OCI-LY3 (cell line): ENCODE measurements at regions not wholly inside any gene's neighbourhood (a gene's known extent, or its start where the extent isn't known, plus 50 kb on each side); places are given as distances from the start of the nearest gene placed in this dataset.

Experiments
- H2AFZ ChIP-seq: fragments of 200-600, 300-600 bp; shearing (Covaris generic); 2 replicates; pipeline ENCODE4 v1.6.0; 2014; ENCODE audit warnings: antibody characterized with exemption, low read depth, low read length
- H3K27ac ChIP-seq: fragments of 200-600, 300-600 bp; sonication (generic); 2 replicates; pipeline ENCODE4 v1.5.1; 2014; ENCODE audit warnings: mild to moderate bottlenecking, low read length, moderate library complexity, mixed read lengths
- H3K27me3 ChIP-seq: fragments of 200-600, 300-600 bp; sonication (generic); 2 replicates; pipeline ENCODE4 v1.6.1; 2014; ENCODE audit warnings: low read depth, low read length, mixed read lengths
- H3K36me3 ChIP-seq: fragments of 200-600, 300-600 bp; sonication (generic); replicated peaks from 2 replicates; pipeline ENCODE3; 2014; ENCODE audit warnings: low read depth, low read length, mixed read lengths
- H3K4me1 ChIP-seq: fragments of 300-600, 200-600 bp; sonication (generic); 2 replicates; pipeline ENCODE4 v1.6.1; 2014; ENCODE audit warnings: low read length, mixed read lengths
- H3K4me2 ChIP-seq: fragments of 200-600, 300-600 bp; sonication (generic); 2 replicates; pipeline ENCODE4 v1.6.1; 2014; ENCODE audit warnings: low read length, mixed read lengths
- H3K4me3 ChIP-seq: fragments of 300-600, 200-600 bp; sonication (generic); 2 replicates; pipeline ENCODE4 v1.5.1; 2014; ENCODE audit warnings: antibody characterized with exemption, mild to moderate bottlenecking, low read length, moderate library complexity
- H3K79me2 ChIP-seq: fragments of 300-600, 200-600 bp; shearing (Covaris generic); 2 replicates; pipeline ENCODE4 v1.6.1; 2014; ENCODE audit warnings: mild to moderate bottlenecking, low read length, mixed read lengths
- H3K9ac ChIP-seq: fragments of 300-600, 200-600 bp; shearing (Covaris generic); 2 replicates; pipeline ENCODE4 v1.6.0; 2014; ENCODE audit warnings: mild to moderate bottlenecking, low read length, moderate library complexity
- H3K9me3 ChIP-seq: fragments of 200-600, 300-600 bp; shearing (Covaris generic); 2 replicates; pipeline ENCODE4 v1.6.1; 2014; ENCODE audit warnings: low read length, mixed read lengths; ENCODE audit not compliant: insufficient read depth
- H4K20me1 ChIP-seq: fragments of 200-600, 300-600 bp; sonication (generic); 2 replicates; pipeline ENCODE4 v1.6.1; 2016; ENCODE audit warnings: low read length, mixed read lengths; ENCODE audit not compliant: insufficient read depth
- EZH2phosphoT487 ChIP-seq: fragments of 200-600 bp; shearing (Covaris generic); IDR thresholded peaks from 2 replicates; pipeline ENCODE4 v1.6.1; 2018; ENCODE audit warnings: antibody characterized with exemption, mixed run types, low read depth
- TF ChIP-seq, protein P1 (sequence below): fragments of 200-600, 300-600 bp; sonication (generic); IDR thresholded peaks from 2 replicates; pipeline ENCODE4 v1.5.1; 2014; ENCODE audit warnings: antibody characterized with exemption, low read length, low read depth

DNA sequence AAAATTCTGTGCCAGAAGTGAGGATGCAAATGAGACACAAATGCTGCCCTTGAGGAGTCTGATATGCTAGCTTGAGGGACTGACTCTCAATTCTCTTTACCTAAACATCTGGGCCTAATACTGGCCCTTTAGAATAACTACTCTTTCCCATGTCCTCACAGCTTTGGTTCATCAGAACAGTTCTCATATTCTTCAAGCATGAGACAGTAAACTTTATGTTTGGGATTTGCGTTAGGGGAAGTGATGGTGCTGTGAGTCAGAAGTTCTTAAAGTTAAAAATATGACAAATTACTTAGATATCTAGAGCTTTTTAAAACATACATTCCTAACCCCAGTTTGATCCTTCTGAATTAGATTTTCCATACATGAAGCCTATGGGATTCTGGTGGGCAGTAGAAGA lies 665.0 kb upstream of the RGMB start:
- no peaks in the 10 kb centered on the region for H3K79me2 ChIP-seq
- H3K27me3 ChIP-seq, result no peaks in the 10 kb centered on the region
- no peak overlapping the region for H3K4me2 ChIP-seq
- H3K4me3 ChIP-seq, result no peak overlapping the region
- no peak overlapping the region for H2AFZ ChIP-seq
- no peak for TF ChIP-seq EZH2phosphoT487
- TF ChIP-seq, protein P1, sequence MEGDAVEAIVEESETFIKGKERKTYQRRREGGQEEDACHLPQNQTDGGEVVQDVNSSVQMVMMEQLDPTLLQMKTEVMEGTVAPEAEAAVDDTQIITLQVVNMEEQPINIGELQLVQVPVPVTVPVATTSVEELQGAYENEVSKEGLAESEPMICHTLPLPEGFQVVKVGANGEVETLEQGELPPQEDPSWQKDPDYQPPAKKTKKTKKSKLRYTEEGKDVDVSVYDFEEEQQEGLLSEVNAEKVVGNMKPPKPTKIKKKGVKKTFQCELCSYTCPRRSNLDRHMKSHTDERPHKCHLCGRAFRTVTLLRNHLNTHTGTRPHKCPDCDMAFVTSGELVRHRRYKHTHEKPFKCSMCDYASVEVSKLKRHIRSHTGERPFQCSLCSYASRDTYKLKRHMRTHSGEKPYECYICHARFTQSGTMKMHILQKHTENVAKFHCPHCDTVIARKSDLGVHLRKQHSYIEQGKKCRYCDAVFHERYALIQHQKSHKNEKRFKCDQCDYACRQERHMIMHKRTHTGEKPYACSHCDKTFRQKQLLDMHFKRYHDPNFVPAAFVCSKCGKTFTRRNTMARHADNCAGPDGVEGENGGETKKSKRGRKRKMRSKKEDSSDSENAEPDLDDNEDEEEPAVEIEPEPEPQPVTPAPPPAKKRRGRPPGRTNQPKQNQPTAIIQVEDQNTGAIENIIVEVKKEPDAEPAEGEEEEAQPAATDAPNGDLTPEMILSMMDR, result no peak
- no peak overlapping the region for H3K9ac ChIP-seq
- no peaks in the 10 kb centered on the region for H3K4me1 ChIP-seq
- no peaks in the 10 kb centered on the region for H3K9me3 ChIP-seq
- H3K36me3 ChIP-seq, result no peaks in the 10 kb centered on the region
- H3K27ac ChIP-seq, result no peak overlapping the region
- no peaks in the 10 kb centered on the region for H4K20me1 ChIP-seq

GRCh38 chr5:98109561-98110006 lies 663.9 kb upstream of the RGMB start:
- no peak overlapping the region for H3K4me3 ChIP-seq
- no peak overlapping the region for H3K9ac ChIP-seq
- no peak overlapping the region for H3K27ac ChIP-seq
- no peak overlapping the region for H3K4me2 ChIP-seq
- TF ChIP-seq EZH2phosphoT487, result no peak
- TF ChIP-seq, protein P1, result no peak
- no peaks in the 10 kb centered on the region for H3K36me3 ChIP-seq
- no peaks in the 10 kb centered on the region for H4K20me1 ChIP-seq
- H3K27me3 ChIP-seq, result no peaks in the 10 kb centered on the region
- H2AFZ ChIP-seq, result no peak overlapping the region
- H3K79me2 ChIP-seq, result no peaks in the 10 kb centered on the region
- no peaks in the 10 kb centered on the region for H3K4me1 ChIP-seq
- no peaks in the 10 kb centered on the region for H3K9me3 ChIP-seq

DNA sequence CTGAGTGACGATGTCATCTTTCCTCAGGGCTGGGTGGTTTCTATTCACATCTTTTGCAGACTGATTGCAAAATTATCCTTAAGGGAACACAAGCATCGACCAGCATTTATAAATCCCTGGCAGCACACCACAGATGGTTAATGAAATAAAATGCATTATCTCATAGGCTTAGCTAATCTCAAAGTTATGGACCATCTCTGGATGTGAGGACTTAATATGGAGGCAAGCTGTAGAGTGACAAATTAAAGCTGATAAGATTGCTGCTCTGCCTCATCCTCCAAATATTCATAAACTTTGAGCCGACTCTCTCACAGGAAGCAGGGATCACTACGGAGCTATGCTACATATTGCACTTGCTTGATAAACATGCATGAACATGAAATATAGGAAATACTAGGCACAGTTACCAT lies 663.2 kb upstream of the RGMB start:
- Histone ChIP-seq H3K9me3 (no peaks in the 10 kb centered on the region), H3K27me3 (no peaks in the 10 kb centered on the region), H3K36me3 (no peaks in the 10 kb centered on the region), H2AFZ (no peak overlapping the region), H3K79me2 (no peaks in the 10 kb centered on the region), H3K4me3 (no peak overlapping the region), H3K27ac (no peak overlapping the region), H3K4me2 (no peak overlapping the region), H3K9ac (no peak overlapping the region), H4K20me1 (no peaks in the 10 kb centered on the region), H3K4me1 (no peaks in the 10 kb centered on the region)
- TF ChIP-seq, protein P1, result no peak
- no peak for TF ChIP-seq EZH2phosphoT487

DNA sequence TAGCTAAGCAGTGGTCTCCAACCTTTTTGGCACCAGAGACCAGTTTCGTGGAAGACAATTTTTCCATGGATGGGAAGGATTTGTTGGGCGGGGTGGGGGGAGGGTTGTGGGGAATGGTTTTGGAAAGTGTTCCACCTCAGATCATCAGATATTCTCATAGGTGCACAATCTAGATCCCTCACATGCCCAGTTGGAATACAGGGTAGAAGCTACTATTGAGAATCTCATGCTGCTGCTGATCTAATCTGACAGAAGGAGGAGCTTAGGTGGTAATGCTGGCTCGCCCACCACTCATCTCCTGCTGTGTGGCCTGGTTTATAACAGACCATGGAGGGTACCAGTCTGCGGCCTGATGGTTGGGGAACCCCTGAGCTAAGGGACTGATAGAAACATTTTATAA lies 662.7 kb upstream of the RGMB start:
- Histone ChIP-seq H3K9ac (no peak overlapping the region), H2AFZ (no peak overlapping the region), H3K4me2 (no peak overlapping the region), H4K20me1 (no peaks in the 10 kb centered on the region), H3K4me3 (no peak overlapping the region), H3K79me2 (no peaks in the 10 kb centered on the region), H3K27me3 (no peaks in the 10 kb centered on the region), H3K9me3 (no peaks in the 10 kb centered on the region), H3K4me1 (no peaks in the 10 kb centered on the region), H3K27ac (no peak overlapping the region), H3K36me3 (no peaks in the 10 kb centered on the region)
- TF ChIP-seq EZH2phosphoT487, result no peak
- TF ChIP-seq, protein P1, result no peak
